Uterus (tissue), 3 donors: ENCODE measurements at regions not wholly inside any gene's neighbourhood (a gene's known extent, or its start where the extent isn't known, plus 50 kb on each side); places are given as distances from the start of the nearest gene placed in this dataset.

Experiments
- DNase-seq, 2 donors: peaks; one replicate each; pipeline ENCODE4 v3.0.0-alpha.2; 2019 to 2020
- H3K27ac ChIP-seq, 2 donors: fragments of 200-600 bp; sonication (generic); 1 replicate in 1 of 2; 2 replicates in 1 of 2; pipeline ENCODE4 v1.5.1; 2016 to 2018
- H3K27me3 ChIP-seq, 2 donors: fragments of 200-600 bp; sonication (generic); one replicate each; pipeline ENCODE4 v1.5.1; 2018 to 2019; ENCODE audit warnings: control low read depth in 1 of 2
- H3K36me3 ChIP-seq, 2 donors: fragments of 200-600 bp; sonication (generic); one replicate each; pipeline ENCODE4 v1.5.1; 2019; ENCODE audit warnings: control low read depth in 1 of 2
- H3K4me1 ChIP-seq, 2 donors: fragments of 200-600 bp; sonication (generic); one replicate each; pipeline ENCODE4 v1.5.1; 2018 to 2019; ENCODE audit warnings: control low read depth in 1 of 2
- H3K4me3 ChIP-seq, 2 donors: fragments of 200-600 bp; sonication (generic); 1 replicate in 1 of 2; 2 replicates in 1 of 2; pipeline ENCODE4 v1.5.1; 2018 to 2019; ENCODE audit warnings: mild to moderate bottlenecking in 1 of 2
- H3K9me3 ChIP-seq, 2 donors: fragments of 200-600 bp; sonication (generic); one replicate each; pipeline ENCODE4 v1.5.1; 2019; ENCODE audit warnings: control low read depth in 1 of 2
- POLR2A ChIP-seq, 2 donors: fragments of 450-650 bp; IDR thresholded peaks; one replicate each; pipeline ENCODE4 v1.6.1; 2016; ENCODE audit warnings: antibody characterized with exemption in 2 of 2, mild to moderate bottlenecking in 1 of 2, moderate library complexity in 1 of 2
- intact Hi-C: fragments of 100-400 bp; cut with DNase I; formaldehyde crosslinking; loops from one replicate; pipeline ENCODE4 v1.15.1; 2023; ENCODE audit warnings: low total_unique reads
- TF ChIP-seq, protein P1 (sequence below), 4 experiments: fragments of 200-600 bp in 2 of 4; fragments of 450-650 bp in 2 of 4; sonication (generic) in 2 of 4; IDR thresholded peaks; one replicate each; pipeline ENCODE4 v1.5.1; 2016 to 2019; ENCODE audit warnings: antibody characterized with exemption in 4 of 4, mild to moderate bottlenecking in 2 of 4, moderate library complexity in 1 of 4
- donor health status: DM: yes; HTN: yes; CAD: no.

DNA sequence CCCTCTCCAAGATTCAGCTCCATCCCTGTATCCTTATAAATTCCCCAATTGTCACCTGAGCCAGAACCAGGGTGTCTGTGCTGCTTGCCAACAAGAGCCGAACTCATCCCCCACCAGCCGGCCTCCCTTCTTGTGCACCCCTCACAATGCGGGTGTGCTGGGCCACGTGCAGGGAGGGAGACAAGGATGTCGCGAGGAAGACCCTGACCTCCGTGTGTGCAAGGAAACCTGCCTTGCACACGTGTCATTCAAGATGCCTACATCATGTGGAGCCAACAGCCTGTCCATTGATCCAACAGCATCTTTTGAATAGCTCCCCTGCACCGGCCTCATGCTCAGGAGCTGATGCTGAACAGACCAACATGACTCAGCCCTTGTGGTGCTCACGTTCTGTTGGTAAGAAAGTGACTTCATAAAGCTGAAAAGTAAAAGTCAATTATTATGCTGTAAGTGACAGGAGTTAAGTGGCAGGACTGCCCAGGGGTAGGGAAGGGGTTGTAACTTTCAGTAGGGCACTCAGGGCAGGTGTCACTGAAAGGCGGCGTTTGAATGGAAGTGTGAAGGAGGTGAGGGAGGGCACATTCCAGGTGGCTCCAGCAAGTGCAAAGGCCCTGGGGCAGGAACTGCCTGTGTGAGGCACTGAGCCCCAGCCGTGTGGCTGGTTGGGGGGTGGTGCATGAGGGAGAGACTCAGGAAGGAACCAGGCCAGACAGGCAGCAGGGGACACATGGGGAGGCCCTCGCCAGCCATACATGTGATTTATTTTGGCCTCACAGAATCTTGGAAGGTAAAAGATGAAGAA is 302.2 kb downstream of the FOXL1 start:
- no peak for TF ChIP-seq POLR2A (IDR thresholded peaks at IDR 0.05)
- TF ChIP-seq, protein P1, sequence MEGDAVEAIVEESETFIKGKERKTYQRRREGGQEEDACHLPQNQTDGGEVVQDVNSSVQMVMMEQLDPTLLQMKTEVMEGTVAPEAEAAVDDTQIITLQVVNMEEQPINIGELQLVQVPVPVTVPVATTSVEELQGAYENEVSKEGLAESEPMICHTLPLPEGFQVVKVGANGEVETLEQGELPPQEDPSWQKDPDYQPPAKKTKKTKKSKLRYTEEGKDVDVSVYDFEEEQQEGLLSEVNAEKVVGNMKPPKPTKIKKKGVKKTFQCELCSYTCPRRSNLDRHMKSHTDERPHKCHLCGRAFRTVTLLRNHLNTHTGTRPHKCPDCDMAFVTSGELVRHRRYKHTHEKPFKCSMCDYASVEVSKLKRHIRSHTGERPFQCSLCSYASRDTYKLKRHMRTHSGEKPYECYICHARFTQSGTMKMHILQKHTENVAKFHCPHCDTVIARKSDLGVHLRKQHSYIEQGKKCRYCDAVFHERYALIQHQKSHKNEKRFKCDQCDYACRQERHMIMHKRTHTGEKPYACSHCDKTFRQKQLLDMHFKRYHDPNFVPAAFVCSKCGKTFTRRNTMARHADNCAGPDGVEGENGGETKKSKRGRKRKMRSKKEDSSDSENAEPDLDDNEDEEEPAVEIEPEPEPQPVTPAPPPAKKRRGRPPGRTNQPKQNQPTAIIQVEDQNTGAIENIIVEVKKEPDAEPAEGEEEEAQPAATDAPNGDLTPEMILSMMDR (IDR thresholded peaks at IDR 0.05) = no peak
- H3K9me3 ChIP-seq = no peaks in the 10 kb centered on the region

DNA sequence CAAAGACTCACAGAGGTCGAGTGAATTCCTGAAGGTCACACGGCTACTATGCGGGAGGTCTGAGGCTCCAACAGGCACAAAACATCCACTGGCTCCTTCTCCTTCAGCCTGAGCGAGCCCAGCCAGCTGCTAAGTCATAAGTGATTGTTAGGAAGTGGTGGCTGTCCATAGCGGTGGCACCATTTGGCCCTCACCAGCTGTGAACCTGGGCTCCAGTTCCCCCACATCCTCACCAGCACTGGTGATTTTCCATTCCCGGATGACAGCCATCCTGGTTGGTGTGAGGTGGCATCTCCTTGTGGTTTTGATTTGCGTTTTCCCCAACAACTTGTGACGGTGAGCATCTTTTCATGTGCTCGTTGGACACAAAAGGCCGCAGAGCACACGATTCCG is 302.8 kb downstream of the FOXL1 start:
- TF ChIP-seq, protein P1 (IDR thresholded peaks at IDR 0.05) = no peak
- TF ChIP-seq POLR2A (IDR thresholded peaks at IDR 0.05) = no peak
- H3K27ac ChIP-seq = no peak overlapping the region

More for the DNA sequence above, 302.2 kb downstream of the FOXL1 start:
- DNase-seq = no peak
- no peak overlapping the region for H3K4me3 ChIP-seq
- intact Hi-C loops = no loop called here
- no peak overlapping the region for H3K27ac ChIP-seq
- no peaks in the 10 kb centered on the region for H3K4me1 ChIP-seq
- no peaks in the 10 kb centered on the region for H3K36me3 ChIP-seq
- peaks cover 0 to 16% of the 10 kb centered on the region in 2 donors for H3K27me3 ChIP-seq

DNA sequence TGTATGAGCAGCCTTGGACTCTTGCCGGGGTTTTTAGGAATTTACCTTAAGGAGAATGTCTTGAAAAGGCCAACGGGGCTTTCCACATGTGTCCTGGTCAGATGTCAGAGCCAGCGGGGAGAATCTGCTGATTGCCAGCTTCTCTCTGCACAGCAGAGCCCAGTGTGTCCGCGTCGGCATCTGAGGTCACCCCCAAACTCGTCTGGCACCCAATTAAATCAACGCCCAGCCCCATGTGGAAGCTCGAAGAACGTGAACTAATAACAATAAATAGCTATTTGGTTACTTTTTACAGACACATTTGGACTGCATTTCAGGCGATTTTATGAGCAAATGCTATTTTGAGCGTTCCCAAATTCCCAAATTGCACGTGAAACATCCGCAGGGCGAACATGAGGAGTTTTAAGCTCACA is 303.5 kb downstream of the FOXL1 start:
- DNase-seq = no peak
- Histone ChIP-seq H3K4me1 (no peaks in the 10 kb centered on the region), H3K27me3 (peaks cover 0 to 16% of the 10 kb centered on the region in 2 donors), H3K9me3 (no peaks in the 10 kb centered on the region), H3K4me3 (no peak overlapping the region), H3K27ac (no peak overlapping the region), H3K36me3 (no peaks in the 10 kb centered on the region)
- intact Hi-C loops = no loop called here
- TF ChIP-seq POLR2A (IDR thresholded peaks at IDR 0.05) = no peak
- TF ChIP-seq, protein P1 (IDR thresholded peaks at IDR 0.05) = no peak

More for the DNA sequence above, 302.8 kb downstream of the FOXL1 start:
- H3K27me3 ChIP-seq = peaks cover 0 to 16% of the 10 kb centered on the region in 2 donors
- no peaks in the 10 kb centered on the region for H3K9me3 ChIP-seq
- no peaks in the 10 kb centered on the region for H3K4me1 ChIP-seq
- intact Hi-C loops = no loop called here
- H3K4me3 ChIP-seq = no peak overlapping the region
- no peak for DNase-seq
- H3K36me3 ChIP-seq = no peaks in the 10 kb centered on the region

DNA sequence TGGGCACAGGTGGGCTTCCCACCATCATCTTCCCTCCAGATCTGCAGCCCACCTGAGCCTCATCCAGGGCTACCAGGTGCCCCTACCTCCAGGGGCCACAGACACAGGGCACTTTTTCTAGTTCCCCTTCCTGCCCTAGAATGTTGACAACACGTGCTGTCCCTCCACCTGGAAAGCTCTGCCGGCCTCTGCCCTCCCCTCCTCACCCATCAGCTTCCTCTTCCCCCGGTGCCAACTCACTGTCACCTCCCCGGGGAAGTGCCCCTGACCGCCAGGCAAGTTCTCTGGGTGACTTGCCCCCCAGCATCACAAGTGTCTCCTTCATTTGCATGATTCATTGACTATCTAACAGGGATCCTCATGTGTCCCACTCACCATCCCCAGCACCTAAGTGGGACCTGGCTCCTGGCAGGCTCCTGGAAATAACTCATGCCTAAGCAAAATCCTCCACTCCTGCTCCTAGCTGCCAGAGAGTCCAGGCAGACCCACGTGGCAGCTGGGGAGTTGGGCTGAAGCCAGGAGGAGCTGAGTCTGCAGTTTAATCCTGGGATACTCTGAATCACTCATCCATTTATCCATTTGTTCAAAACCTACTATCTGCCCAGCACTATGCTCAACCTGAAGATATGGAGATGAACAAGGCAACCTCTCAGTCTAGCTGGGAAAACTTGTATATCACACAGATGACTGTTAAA is 304.4 kb downstream of the FOXL1 start:
- H3K27me3 ChIP-seq = peaks cover 0 to 16% of the 10 kb centered on the region in 2 donors
- no peaks in the 10 kb centered on the region for H3K4me1 ChIP-seq
- no peak for DNase-seq
- no peaks in the 10 kb centered on the region for H3K36me3 ChIP-seq
- intact Hi-C loops = no loop called here
- no peak overlapping the region for H3K27ac ChIP-seq
- no peaks in the 10 kb centered on the region for H3K9me3 ChIP-seq
- no peak overlapping the region for H3K4me3 ChIP-seq
- TF ChIP-seq, protein P1 (IDR thresholded peaks at IDR 0.05) = no peak
- TF ChIP-seq POLR2A (IDR thresholded peaks at IDR 0.05) = no peak
